ENCODE measurements at regions not wholly inside any gene's neighbourhood (a gene's known extent, or its start where the extent isn't known, plus 50 kb on each side); places are given as distances from the start of the nearest gene placed in this dataset.

GRCh38 chr4:188552741-188553275, 413.6 kb downstream of the TRIML1 start:
- BruUV-seq (replicated peaks), result no TSS peak
- DNase-seq, result no peak
- CTCF ChIA-PET, result no interaction called here
- Mint-ChIP-seq H3K4me3 (ENCODE audit: low read depth, unreplicated experiment) (no peak overlapping the region), H3K4me1 (ENCODE audit: low read depth, unreplicated experiment) (no peaks in the 10 kb centered on the region), H3K36me3 (ENCODE audit: insufficient read depth, unreplicated experiment) (no peaks in the 10 kb centered on the region), H3K27ac (ENCODE audit: unreplicated experiment) (no peak overlapping the region), H3K9me3 (ENCODE audit: low read depth, unreplicated experiment) (peaks cover 5% of the 10 kb centered on the region), H3K27me3 (ENCODE audit: unreplicated experiment) (no peaks in the 10 kb centered on the region)
- intact Hi-C loops (cut with micrococcal nuclease; ENCODE audit: unreplicated experiment), result no loop called here
- no peak for TF ChIP-seq CTCF (IDR thresholded peaks at IDR 0.05; ENCODE audit: unreplicated experiment)

DNA sequence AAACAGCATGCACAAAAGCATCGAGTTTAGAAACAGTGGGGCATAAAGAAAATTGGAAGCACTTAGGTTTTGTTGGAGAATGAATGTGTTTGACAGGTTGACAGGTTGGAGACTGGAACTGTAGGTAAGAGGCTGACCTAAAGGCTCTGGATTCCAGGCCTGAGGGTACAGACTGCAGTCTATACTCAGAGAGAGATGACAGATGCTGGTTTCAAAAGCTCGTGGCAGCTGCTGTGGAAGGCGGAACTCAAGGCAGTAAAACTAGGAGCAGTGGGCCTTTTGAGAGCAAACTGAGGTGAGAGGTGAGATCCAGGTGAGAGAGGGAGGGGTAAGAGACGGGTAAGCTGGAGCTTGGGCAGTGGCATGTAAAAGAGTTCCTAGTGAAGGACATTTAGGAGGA, 415.2 kb downstream of the TRIML1 start:
- Mint-ChIP-seq H3K27ac (ENCODE audit: unreplicated experiment) (no peak overlapping the region), H3K36me3 (ENCODE audit: insufficient read depth, unreplicated experiment) (no peaks in the 10 kb centered on the region), H3K4me1 (ENCODE audit: low read depth, unreplicated experiment) (no peaks in the 10 kb centered on the region), H3K4me3 (ENCODE audit: low read depth, unreplicated experiment) (no peak overlapping the region), H3K27me3 (ENCODE audit: unreplicated experiment) (no peaks in the 10 kb centered on the region), H3K9me3 (ENCODE audit: low read depth, unreplicated experiment) (peaks cover 2% of the 10 kb centered on the region)
- BruUV-seq (replicated peaks), result no TSS peak
- intact Hi-C loops (cut with micrococcal nuclease; ENCODE audit: unreplicated experiment), result no loop called here
- no peak for DNase-seq
- CTCF ChIA-PET, result no interaction called here
- no peak for TF ChIP-seq CTCF (IDR thresholded peaks at IDR 0.05; ENCODE audit: unreplicated experiment)

GRCh38 chr4:188573104-188573503, 433.9 kb downstream of the TRIML1 start:
- DNase-seq, result no peak
- H3K36me3 Mint-ChIP-seq (ENCODE audit: insufficient read depth, unreplicated experiment), result no peaks in the 10 kb centered on the region
- TF ChIP-seq CTCF (IDR thresholded peaks at IDR 0.05; ENCODE audit: unreplicated experiment), result no peak
- BruUV-seq (replicated peaks), result no TSS peak
- CTCF ChIA-PET, result no interaction called here
- H3K9me3 Mint-ChIP-seq (ENCODE audit: low read depth, unreplicated experiment), result peaks cover 2% of the 10 kb centered on the region
- H3K4me1 Mint-ChIP-seq (ENCODE audit: low read depth, unreplicated experiment), result peaks cover 7% of the 10 kb centered on the region
- intact Hi-C loops (cut with micrococcal nuclease; ENCODE audit: unreplicated experiment), result no loop called here
- H3K4me3 Mint-ChIP-seq (ENCODE audit: low read depth, unreplicated experiment), result no peak overlapping the region
- no peak overlapping the region for H3K27ac Mint-ChIP-seq (ENCODE audit: unreplicated experiment)
- H3K27me3 Mint-ChIP-seq (ENCODE audit: unreplicated experiment), result no peaks in the 10 kb centered on the region

GRCh38 chr4:188578657-188579056, 439.4 kb downstream of the TRIML1 start:
- no peaks in the 10 kb centered on the region for H3K4me1 Mint-ChIP-seq (ENCODE audit: low read depth, unreplicated experiment)
- no peak for DNase-seq
- H3K9me3 Mint-ChIP-seq (ENCODE audit: low read depth, unreplicated experiment), result no peaks in the 10 kb centered on the region
- intact Hi-C loops (cut with micrococcal nuclease; ENCODE audit: unreplicated experiment), result no loop called here
- BruUV-seq (replicated peaks), result no TSS peak
- H3K4me3 Mint-ChIP-seq (ENCODE audit: low read depth, unreplicated experiment), result no peak overlapping the region
- no peak for TF ChIP-seq CTCF (IDR thresholded peaks at IDR 0.05; ENCODE audit: unreplicated experiment)
- H3K36me3 Mint-ChIP-seq (ENCODE audit: insufficient read depth, unreplicated experiment), result no peaks in the 10 kb centered on the region
- H3K27ac Mint-ChIP-seq (ENCODE audit: unreplicated experiment), result no peak overlapping the region
- H3K27me3 Mint-ChIP-seq (ENCODE audit: unreplicated experiment), result no peaks in the 10 kb centered on the region
- CTCF ChIA-PET, result no interaction called here
